Duodenal mucosa (tissue), 2 donors: ENCODE measurements at regions not wholly inside any gene's neighbourhood (a gene's known extent, or its start where the extent isn't known, plus 50 kb on each side); places are given as distances from the start of the nearest gene placed in this dataset.

Experiments
- H3K27ac ChIP-seq: one replicate; pipeline ENCODE4 v1.7.0; 2013; ENCODE audit warnings: low read depth, low read length
- H3K27me3 ChIP-seq, 2 donors: one replicate each; pipeline ENCODE4 v1.7.0; 2013; ENCODE audit warnings: low read length in 2 of 2, control low read depth in 1 of 2; ENCODE audit not compliant: insufficient read depth in 2 of 2, control insufficient read depth in 1 of 2
- H3K36me3 ChIP-seq, 2 donors: one replicate each; pipeline ENCODE4 v1.7.0; 2013; ENCODE audit warnings: low read length in 2 of 2, control low read depth in 1 of 2; ENCODE audit not compliant: insufficient read depth in 2 of 2, control insufficient read depth in 1 of 2
- H3K4me1 ChIP-seq, 2 donors: one replicate each; pipeline ENCODE4 v1.7.0; 2013; ENCODE audit warnings: low read length in 2 of 2, control low read depth in 1 of 2; ENCODE audit not compliant: insufficient read depth in 2 of 2, control insufficient read depth in 1 of 2
- H3K4me3 ChIP-seq, 2 donors: one replicate each; pipeline ENCODE4 v1.7.0; 2013; ENCODE audit warnings: low read length in 2 of 2, low read depth in 1 of 2
- H3K9ac ChIP-seq, 2 donors: one replicate each; pipeline ENCODE4 v1.7.0; 2013; ENCODE audit warnings: low read length in 2 of 2, low read depth in 1 of 2
- H3K9me3 ChIP-seq, 2 donors: one replicate each; pipeline ENCODE4 v1.7.0; 2013; ENCODE audit warnings: low read length in 2 of 2, control low read depth in 1 of 2; ENCODE audit not compliant: control insufficient read depth in 1 of 2

- Histone ChIP-seq H3K9me3 (peaks cover 3 to 5% of the 10 kb centered on the region in 2 donors), H3K9ac (no peak overlapping the region), H3K36me3 (no peaks in the 10 kb centered on the region), H3K4me3 (no peak overlapping the region), H3K27me3 (no peaks in the 10 kb centered on the region), H3K4me1 (no peaks in the 10 kb centered on the region), H3K27ac (no peak overlapping the region)
Measured at GRCh38 chr1:4010814-4011605, 110.9 kb upstream of the C1orf174 start.

GRCh38 chr1:4016351-4017130, 116.5 kb upstream of the C1orf174 start:
- Histone ChIP-seq H3K9ac (no peak overlapping the region), H3K4me3 (no peak overlapping the region), H3K27me3 (no peaks in the 10 kb centered on the region), H3K4me1 (no peaks in the 10 kb centered on the region), H3K9me3 (no peaks in the 10 kb centered on the region), H3K36me3 (no peaks in the 10 kb centered on the region), H3K27ac (no peak overlapping the region)

GRCh38 chr1:4017636-4018365, 117.7 kb upstream of the C1orf174 start:
- Histone ChIP-seq H3K9me3 (no peaks in the 10 kb centered on the region), H3K9ac (no peak overlapping the region), H3K36me3 (no peaks in the 10 kb centered on the region), H3K4me1 (no peaks in the 10 kb centered on the region), H3K4me3 (no peak overlapping the region), H3K27me3 (no peaks in the 10 kb centered on the region), H3K27ac (no peak overlapping the region)

DNA sequence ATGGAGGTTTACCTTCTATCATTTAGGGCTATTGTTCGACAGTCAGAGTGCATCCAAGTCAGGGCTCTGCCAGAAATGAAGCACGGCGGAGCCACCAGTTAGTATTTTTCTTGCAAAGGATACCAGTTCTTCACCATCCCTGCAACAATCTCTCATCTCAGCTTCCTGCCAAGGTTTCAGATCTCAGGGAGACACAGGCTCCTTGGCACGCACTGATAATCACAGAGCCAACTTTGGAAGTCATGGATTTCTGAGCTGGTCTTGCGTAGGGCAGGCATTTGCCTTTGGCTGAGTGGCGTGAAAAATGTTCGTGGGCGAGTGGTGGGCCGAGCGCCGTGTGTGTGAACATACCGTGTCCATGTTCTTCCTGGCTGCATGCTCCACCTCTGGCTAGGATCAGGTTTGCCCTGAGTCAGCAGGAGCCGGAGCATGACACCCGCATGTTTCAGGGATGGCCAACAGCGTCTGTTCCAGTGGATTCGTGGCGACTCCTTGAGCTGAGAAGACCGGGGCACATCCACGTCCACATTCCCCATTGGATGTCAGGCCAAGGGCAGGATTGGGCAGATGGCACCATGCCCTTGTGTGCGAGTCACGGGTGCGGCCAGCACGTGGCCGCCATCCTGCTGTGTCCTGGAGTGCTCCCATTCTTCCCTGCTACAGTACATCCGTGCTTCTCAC, 118.5 kb upstream of the C1orf174 start:
- H3K9me3 ChIP-seq = no peaks in the 10 kb centered on the region
- no peaks in the 10 kb centered on the region for H3K36me3 ChIP-seq
- no peaks in the 10 kb centered on the region for H3K4me1 ChIP-seq
- no peak overlapping the region for H3K9ac ChIP-seq
- no peak overlapping the region for H3K27ac ChIP-seq
- H3K4me3 ChIP-seq = no peak overlapping the region
- H3K27me3 ChIP-seq = no peaks in the 10 kb centered on the region

DNA sequence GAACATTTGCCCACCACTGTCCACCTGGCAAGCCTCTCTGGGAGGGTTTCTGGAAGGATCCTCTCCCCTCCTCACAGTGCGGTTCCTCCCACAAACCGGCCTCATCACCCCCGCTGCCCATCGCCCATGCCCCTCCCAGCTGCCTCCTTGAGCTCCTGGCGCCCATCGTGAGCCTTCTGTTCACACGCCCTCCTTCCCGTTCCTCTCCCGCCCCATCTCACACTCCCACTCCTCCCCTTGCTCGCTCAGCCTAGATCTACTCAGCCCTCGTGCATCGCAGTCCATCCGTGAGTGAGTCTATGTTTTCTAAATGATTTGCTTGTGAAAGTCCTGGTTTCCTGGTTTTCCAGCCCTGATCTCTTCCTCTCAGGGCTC, 119.1 kb upstream of the C1orf174 start:
- no peak overlapping the region for H3K27ac ChIP-seq
- H3K4me1 ChIP-seq = no peaks in the 10 kb centered on the region
- no peak overlapping the region for H3K9ac ChIP-seq
- H3K9me3 ChIP-seq = no peaks in the 10 kb centered on the region
- H3K27me3 ChIP-seq = no peaks in the 10 kb centered on the region
- no peak overlapping the region for H3K4me3 ChIP-seq
- H3K36me3 ChIP-seq = no peaks in the 10 kb centered on the region

- Histone ChIP-seq H3K9ac (no peak overlapping the region), H3K27me3 (no peaks in the 10 kb centered on the region), H3K36me3 (no peaks in the 10 kb centered on the region), H3K9me3 (no peaks in the 10 kb centered on the region), H3K27ac (no peak overlapping the region), H3K4me3 (no peak overlapping the region), H3K4me1 (no peaks in the 10 kb centered on the region)
Measured at GRCh38 chr1:4019606-4020331, 119.7 kb upstream of the C1orf174 start.

GRCh38 chr1:4020449-4020848, 120.4 kb upstream of the C1orf174 start:
- Histone ChIP-seq H3K9me3 (no peaks in the 10 kb centered on the region), H3K36me3 (no peaks in the 10 kb centered on the region), H3K9ac (no peak overlapping the region)

GRCh38 chr1:4021136-4021973, 121.3 kb upstream of the C1orf174 start:
- Histone ChIP-seq H3K27ac (no peak overlapping the region), H3K27me3 (no peaks in the 10 kb centered on the region), H3K4me1 (no peaks in the 10 kb centered on the region), H3K9ac (no peak overlapping the region), H3K36me3 (no peaks in the 10 kb centered on the region), H3K9me3 (no peaks in the 10 kb centered on the region), H3K4me3 (no peak overlapping the region)

More at GRCh38 chr1:4020449-4020848, 120.4 kb upstream of the C1orf174 start:
- Histone ChIP-seq H3K4me1 (no peaks in the 10 kb centered on the region), H3K27me3 (no peaks in the 10 kb centered on the region), H3K27ac (no peak overlapping the region), H3K4me3 (no peak overlapping the region)

GRCh38 chr1:4021974-4022268, 121.8 kb upstream of the C1orf174 start:
- Histone ChIP-seq H3K4me1 (no peaks in the 10 kb centered on the region), H3K9ac (no peak overlapping the region), H3K9me3 (no peaks in the 10 kb centered on the region), H3K36me3 (no peaks in the 10 kb centered on the region), H3K27me3 (no peaks in the 10 kb centered on the region), H3K27ac (no peak overlapping the region), H3K4me3 (no peak overlapping the region)
